Prostate gland (tissue), 2 donors: ENCODE measurements at regions not wholly inside any gene's neighbourhood (a gene's known extent, or its start where the extent isn't known, plus 50 kb on each side); places are given as distances from the start of the nearest gene placed in this dataset.

Source experiments
- DNase-seq: peaks from one replicate; pipeline ENCODE4 v3.0.0-alpha.2; 2019; ENCODE audit warnings: low spot score
- H3K27ac ChIP-seq, 2 donors: fragments of 200-600 bp; sonication (generic); 2 replicates each; pipeline ENCODE4 v1.5.1; 2017 to 2019
- H3K27me3 ChIP-seq: fragments of 200-600 bp; sonication (generic); replicated peaks from 2 replicates; pipeline ENCODE4 v1.5.1; 2019; ENCODE audit not compliant: insufficient read depth
- H3K36me3 ChIP-seq, 2 donors: fragments of 200-600 bp; sonication (generic); 1 replicate in 1 of 2; 2 replicates in 1 of 2; pipeline versions ENCODE4 v1.5.1 to v1.8.1; 2017 to 2019
- H3K4me1 ChIP-seq: fragments of 200-600 bp; sonication (generic); replicated peaks from 2 replicates; pipeline ENCODE4 v1.5.1; 2019
- H3K4me3 ChIP-seq, 2 donors: fragments of 200-600 bp; sonication (generic); 2 replicates each; pipeline ENCODE4 v1.5.1; 2017 to 2019
- H3K9me3 ChIP-seq: fragments of 200-600 bp; sonication (generic); 2 replicates; pipeline ENCODE4 v1.5.1; 2017
- CTCF ChIP-seq, 4 experiments: fragments of 200-600 bp in 2 of 4; fragments of 450-650 bp in 2 of 4; sonication (generic) in 2 of 4; IDR thresholded peaks; 1 replicate in 3 of 4; 2 replicates in 1 of 4; pipeline ENCODE4 v1.5.1; 2016 to 2019; ENCODE audit warnings: antibody characterized with exemption in 4 of 4, mild to moderate bottlenecking in 2 of 4, moderate library complexity in 2 of 4
- POLR2A ChIP-seq: fragments of 450-650 bp; IDR thresholded peaks from one replicate; pipeline ENCODE4 v1.6.1; 2016; ENCODE audit warnings: antibody characterized with exemption, mild to moderate bottlenecking
- WGBS: methylation state at CpG from one replicate; pipeline ENCODE4 v1.1.5; 2018; 5-methylcytosine and 5-hydroxymethylcytosine counted together
- intact Hi-C: fragments of 100-400 bp; cut with DNase I; formaldehyde crosslinking; loops from one replicate; pipeline ENCODE4 v1.14.2; 2022

DNA sequence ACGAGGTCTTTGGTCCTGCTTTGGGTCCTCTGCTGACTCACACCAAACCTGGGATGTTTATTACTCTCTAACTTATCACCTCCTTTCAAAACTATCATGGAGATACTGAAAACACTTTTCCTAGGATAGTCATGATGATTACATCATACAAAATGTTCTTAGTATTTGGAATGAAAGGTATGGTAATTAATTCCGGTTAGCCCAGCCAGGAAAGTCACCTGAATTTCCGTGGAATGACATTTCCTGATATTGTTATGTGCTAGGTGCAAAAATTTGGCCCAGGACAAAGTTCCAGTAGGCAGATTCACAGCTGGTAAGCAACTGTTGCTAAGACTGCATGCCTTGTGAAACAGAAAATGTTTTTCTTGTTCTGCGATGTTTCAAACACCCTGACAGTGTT lies 203.4 kb downstream of the ZNF648 start:
- Histone ChIP-seq H3K36me3 (no peaks in the 10 kb centered on the region), H3K9me3 (no peaks in the 10 kb centered on the region), H3K4me1 (no peaks in the 10 kb centered on the region), H3K4me3 (no peak overlapping the region), H3K27me3 (no peaks in the 10 kb centered on the region), H3K27ac (no peak overlapping the region)
- intact Hi-C loops: no loop called here
- TF ChIP-seq CTCF (IDR thresholded peaks at IDR 0.05) (no peak), POLR2A (no peak)
- DNase-seq: no peak
- 82% methylated on average over 4 of the region's 4 CpGs for WGBS
